GM21723 (cell line): ENCODE measurements at regions not wholly inside any gene's neighbourhood (a gene's known extent, or its start where the extent isn't known, plus 50 kb on each side); places are given as distances from the start of the nearest gene placed in this dataset.
"Not testable (repeated sequence)": the region's sequence is repeated elsewhere in the genome, so short reads cannot be mapped to it uniquely, and the experiment has no call there.

ENCODE experiments used
- ATAC-seq: cut with Tn5 transposase; IDR thresholded peaks from one replicate; pipeline ENCODE4 v1.9.1; 2021; ENCODE audit warnings: mild to moderate bottlenecking, moderate library complexity; ENCODE audit not compliant: unreplicated experiment

DNA sequence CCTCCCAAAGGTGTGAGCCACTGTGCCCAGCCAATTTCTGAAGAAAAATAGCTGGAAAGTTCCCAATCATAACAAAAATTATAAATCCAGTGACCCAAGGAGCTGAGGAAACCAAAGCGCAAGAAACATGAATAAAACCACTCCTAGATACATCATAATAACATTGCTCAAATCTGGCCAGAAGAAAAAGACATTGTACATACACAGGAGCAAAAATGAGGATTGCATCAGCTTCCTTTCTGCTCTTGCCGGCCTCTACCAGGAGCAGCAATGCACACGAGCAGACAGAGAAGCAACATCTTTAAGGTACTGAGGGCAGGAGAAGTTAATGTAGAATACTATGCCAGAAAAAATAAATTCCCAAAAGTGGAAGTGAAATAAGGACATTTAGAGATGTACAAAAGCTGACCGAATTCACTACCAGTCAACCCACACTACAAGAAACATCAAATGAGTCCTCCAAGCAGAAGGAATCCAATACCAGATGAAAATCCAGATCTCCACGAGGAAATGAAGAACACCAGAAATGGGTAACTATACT lies 127.0 kb upstream of the NBPF11 start:
- ATAC-seq, result not testable (repeated sequence)

DNA sequence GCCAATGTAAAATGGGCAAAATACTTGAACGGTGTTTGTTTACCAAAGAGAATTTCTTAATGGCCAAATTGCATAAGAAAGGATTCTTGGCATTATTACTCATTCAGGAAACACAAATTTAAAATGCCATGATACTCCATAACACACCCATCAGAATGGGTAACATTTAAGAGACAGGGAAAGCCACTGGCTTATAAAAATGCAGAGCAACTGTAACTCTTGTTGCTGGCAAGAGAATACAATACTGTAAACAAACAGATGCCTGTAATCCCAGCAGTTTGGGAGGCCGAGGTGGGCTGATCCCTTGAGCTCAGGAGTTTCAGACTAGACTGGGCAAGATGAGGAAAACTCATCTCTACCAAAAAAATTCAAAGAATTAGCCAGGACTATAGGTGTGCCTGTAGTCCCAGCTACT lies 125.8 kb upstream of the NBPF11 start:
- not testable (repeated sequence) for ATAC-seq

DNA sequence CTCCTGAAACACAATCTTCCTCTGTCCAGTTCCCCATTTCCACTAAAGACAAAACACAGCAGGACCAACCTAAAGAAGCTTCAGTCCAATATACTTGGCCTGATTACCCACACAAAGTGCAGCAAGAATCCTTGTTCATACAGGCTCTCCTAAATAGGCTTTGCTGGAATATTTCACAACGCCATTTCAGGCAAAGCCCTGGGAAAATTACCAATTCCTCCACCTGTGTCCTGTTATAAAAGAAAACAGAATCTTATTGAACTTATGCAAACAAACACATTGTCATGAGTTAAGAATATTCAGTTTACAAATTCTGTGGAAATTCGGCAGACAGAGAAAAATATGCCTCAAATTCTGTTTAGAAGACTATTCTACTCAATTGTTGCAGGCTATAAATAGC lies 115.0 kb upstream of the NBPF11 start:
- ATAC-seq, result not testable (repeated sequence)

DNA sequence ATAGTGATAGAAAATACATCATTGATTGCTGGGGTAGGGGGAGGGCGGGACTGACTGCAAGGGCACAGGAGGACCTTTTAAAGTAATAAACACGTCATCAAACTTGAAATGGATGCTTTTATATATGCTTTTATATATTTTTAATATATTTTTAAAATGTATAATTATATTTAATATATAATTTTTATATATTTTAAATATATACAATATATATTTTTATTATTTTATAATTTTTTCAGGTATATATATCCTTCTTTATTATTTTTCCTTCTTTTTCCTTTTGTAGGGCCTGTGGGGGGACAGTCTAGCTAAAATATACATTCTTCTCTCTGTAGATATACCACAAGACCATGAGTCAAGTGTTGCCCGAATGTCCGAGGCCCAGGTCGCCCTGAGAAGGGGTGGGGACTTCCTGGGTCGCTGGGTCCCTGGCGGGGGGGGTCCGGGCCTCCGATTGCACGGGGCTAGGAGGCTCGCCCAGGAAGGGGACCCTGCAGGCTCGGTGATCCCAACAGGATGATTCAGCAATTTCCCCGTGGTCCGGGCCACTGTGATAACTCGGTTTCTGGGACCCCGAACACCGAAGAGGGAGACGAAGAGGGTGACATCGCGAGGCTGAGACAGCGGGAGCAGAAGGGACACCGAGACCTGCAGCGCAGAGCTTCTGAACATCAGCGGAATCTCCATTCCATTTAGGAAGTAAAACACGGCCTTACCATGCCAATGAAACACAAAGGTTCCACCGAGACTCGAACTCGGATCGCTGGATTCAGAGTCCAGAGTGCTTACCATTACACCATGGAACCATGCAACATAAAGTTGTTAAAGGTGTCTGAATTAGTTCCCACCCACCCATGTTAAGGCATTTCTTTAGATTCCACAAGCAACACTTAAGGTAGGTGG lies 112.5 kb upstream of the NBPF11 start:
- no peak for ATAC-seq

DNA sequence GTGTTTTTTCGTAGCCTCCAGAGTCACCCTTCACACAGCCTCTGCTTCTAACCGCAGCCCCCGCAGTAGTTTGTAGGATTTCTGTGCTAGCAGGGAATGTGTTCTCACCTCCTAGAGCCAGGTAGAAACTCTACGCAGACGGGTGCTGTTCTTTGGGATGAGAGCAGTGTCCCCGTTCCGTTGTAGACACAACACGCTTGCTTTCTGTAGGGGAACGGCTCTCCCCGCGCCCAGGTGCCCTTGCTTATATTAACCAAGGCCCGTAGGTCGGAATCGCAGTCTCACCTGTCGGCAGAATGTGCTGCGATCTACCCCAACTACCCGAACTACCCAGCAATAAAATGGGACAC lies 111.8 kb upstream of the NBPF11 start:
- ATAC-seq, result no peak

DNA sequence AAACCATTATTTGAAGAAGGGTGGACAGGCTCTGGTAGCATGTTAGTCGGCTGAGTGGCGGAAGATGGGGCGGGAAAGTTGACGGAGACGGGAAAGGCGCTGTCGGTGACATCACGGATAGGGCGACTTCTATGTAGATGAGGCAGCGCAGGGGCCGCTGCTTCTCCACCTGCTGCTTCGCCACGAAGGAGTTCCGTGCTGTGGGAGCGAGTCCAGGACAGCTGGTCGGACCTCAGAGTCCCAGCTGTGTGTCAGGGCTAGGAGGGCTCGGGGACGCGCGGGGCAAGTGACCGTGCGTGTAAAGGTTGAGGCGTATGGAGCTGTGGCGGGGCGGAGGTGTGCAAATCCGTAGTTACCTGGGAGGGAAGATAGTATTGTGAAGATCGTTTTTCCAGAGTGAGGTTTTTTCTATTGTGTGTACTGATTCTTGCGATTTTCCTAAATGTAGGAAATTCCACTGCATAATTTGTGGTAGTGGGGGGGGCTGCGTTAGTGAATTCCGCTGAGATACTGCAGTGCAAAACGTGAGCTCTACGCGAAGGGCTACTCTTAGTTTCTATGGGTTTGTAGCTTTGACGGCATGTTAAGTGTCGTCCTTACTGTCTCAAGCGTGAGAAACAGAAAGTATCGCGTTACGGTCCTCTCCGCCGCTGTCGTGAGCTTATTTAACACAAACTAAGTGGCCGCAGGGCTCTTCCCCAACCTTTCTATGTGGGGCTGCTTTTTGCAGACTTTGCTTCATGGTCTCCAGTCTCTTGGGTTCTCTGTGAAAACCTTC lies 111.2 kb upstream of the NBPF11 start:
- ATAC-seq, result peak; percentile 74

DNA sequence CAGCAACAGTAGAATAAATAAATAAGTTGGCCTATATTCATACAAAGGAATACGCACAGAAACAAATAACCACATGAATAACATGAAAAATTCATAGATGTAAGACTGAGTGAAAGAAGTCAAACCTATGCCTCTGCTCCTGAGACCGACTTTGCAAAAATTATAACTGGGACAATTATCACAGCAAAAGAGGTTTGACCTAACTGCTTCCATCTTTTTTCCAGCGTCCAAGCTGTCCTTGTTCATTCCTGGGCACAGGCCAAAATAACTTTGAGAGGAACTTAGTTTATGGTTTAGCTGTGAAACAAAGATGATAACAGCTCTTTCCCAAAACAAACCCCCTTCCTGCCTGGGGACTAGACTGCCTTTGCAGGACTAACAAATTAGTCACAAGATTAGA lies 109.6 kb upstream of the NBPF11 start:
- not testable (repeated sequence) for ATAC-seq

DNA sequence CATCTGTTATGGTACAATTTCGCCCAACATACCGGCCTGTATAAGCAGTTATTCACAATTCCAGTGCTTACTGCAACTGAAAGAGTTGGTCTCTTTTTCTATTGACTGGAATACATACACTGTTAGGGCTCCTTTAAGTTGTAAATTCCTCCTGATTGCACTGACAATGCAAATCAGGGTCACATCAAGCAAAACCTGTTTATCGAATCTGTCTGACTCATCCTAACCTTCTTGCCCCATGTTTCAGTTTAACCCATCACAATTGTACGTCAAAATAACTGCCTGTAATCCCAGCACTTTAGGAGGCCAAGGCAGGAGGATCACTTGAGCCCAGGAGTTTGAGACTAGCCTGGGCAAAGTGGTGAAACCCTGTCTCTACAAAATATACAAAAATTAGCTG lies 105.8 kb upstream of the NBPF11 start:
- ATAC-seq, result not testable (repeated sequence)

DNA sequence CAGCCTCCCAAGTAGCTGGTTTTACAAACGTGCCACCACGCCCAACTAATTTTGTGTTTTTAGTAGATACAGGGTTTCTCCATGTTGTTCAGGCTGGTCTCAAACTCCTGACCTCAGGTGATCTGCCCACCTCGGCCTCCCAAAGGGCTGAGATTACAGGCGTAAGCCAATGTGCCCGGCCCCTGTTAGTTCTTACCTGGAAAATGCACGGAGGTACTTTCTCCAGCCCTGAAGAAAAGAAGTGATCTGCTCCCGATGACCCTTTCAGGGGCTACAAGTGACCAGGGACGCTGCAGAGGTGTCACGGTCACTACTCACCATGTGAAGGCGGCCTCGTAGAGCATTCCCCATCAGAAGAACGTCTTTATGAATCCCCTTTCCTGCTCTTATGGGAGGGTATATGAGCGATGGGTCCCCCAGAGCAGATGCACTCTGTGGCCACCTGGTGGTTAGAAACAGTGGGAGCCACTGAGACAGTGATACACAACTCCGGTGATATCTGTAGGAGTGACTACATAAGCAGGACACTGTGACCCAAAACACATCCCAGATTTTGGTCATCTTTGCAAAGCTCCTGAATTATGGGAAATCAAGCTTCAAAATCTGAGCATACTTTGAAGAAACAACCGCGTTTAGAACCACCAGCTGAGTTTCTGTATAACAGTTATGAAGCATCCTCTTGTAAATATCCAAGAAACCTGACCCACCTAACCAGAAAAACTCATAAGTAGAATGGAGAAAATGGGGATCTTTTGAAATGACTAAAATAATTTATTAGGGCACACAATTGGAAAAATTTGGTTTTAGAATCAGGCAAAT lies 102.7 kb upstream of the NBPF11 start:
- not testable (repeated sequence) for ATAC-seq

DNA sequence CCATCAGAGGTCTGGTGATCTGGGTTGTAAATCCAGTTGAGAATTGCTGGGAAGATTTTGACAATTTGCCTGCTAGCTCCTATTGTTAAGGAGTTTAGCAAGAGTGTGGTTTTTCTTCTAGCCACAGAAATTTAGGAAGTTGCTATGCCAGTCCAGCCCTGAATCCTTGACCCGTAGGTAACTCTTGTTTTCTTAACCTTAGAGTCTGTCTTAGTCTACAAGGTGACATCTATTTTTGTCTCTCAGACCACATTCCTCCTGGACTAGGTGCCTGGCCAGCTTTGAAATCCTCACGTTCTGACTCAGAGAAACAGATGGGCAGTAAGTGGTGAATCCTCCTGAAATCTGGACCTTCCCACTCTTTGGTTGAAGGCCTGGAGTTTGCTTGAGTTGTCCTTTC lies 101.7 kb upstream of the NBPF11 start:
- not testable (repeated sequence) for ATAC-seq

DNA sequence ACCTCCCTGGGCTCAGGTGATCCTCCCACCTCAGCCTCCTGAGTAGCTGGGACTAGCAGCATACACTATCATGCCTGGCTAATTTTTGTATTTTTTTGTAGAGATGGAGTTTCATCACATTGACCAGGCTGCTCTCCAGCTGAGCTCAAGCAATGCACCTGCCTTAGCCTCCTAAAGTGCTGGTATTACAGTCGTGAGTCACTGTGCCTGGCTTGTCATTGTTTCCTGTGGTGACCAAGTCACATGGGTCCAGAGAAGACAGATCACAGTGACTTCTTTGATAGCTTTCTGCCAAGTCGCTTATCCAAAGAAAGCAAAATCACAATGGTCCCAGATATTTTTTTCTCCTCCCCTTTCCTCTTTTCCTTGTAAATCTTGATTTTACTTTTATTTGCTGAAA lies 96.7 kb upstream of the NBPF11 start:
- not testable (repeated sequence) for ATAC-seq

DNA sequence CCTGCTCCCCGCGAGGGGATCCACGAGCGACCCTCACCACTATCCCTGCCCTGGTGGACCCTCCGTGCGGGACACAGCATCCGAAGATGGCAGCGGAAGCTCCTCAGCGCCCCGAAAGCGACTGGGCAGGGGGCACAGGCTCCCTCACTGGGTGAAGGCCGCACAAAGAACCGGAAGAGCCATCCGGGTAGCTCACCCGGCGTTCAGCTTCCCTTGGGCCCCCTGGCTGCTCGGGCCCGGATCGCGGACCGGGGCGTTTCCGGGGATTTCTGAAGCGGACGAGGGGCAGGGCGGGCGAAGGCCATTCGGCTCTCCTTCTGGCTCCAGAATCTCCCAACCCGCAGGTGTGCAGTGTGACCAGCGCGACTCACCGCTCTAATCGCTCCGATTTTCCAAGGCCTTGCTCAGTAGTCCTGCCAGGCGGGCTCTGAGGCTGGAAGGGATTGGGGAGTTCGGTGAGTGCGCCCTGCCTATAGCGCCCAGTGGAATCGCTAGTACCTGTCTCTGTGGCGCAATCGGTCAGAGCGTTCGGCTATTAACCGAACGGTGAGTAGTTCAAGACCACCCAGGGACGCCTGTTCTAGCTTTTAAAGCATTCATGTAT lies 94.3 kb upstream of the NBPF11 start:
- not testable (repeated sequence) for ATAC-seq

DNA sequence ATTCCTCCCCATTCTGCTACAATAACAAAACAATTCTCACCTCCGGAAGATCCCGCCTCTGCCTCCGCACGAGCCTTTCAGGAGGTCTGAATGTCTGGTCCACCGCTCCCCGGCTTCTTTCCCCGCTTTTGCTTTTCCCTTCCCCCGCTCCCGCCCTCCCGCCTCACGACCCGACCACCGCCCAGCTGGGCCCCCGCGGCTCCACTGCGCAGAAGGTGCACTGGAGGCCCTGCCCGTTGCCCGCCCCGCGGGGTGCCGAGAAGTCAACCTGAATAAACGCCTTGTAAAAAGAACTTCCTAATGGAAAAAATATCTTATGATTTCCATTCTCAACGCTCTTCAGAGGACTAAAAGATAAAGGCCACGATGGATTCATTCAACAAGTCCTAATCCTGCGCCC lies 93.8 kb upstream of the NBPF11 start:
- ATAC-seq, result not testable (repeated sequence)

DNA sequence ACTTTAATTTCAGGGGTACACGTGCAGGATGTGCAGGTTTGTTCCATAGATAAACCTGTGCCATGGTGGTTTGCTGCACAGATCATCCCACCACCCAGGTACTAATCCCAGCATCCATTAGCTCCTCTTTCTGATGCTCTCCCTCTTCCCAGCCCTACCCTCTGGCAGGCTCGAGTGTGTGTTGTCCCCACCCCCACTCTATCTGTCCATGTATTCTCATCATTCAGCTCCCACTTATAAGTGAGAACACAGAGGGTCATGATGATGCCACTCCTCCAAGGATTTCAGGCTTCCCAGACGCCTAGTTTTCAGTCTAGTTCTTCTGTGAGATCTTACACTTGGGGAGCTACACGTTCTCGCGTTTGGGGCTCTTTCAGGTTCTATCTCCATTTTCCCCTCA lies 93.4 kb upstream of the NBPF11 start:
- not testable (repeated sequence) for ATAC-seq

DNA sequence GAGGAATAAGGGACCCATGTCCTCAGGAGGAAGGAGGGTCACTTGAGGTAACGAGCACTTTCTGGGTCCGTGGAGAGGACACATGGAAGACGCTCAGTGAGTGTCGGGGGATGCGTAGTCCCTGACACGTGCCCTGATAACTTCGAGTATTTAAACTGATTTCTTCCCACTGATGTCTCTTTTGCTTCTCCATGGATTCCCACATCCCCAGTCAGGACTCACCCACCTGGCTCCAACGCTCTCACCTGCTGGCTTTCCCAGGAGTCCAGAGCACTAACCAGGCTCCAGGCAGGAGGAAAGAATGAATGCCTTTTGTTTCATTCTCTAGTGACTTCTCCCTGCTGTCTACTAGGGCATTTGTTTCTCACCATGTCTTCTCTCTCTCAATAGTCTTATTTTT lies 81.2 kb upstream of the NBPF11 start:
- not testable (repeated sequence) for ATAC-seq

DNA sequence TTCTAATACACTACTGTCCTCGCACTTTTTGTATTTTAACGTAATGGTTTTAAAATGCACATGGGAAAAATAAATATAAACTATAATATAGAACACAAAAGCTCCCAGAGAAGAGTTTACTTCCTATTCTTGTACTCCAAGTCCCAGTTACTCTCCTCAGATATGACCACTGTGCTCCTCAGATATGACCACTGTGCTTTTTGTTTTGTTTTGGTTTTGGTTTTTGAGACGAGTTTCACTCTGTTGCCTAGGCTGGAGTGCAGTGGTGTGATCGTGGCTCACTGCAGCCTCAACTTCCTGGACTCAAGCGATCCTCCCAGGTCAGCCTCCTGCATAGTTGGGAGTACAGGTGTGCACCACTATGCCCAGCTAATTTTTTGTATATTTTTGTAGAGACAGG lies 76.8 kb upstream of the NBPF11 start:
- ATAC-seq, result not testable (repeated sequence)

DNA sequence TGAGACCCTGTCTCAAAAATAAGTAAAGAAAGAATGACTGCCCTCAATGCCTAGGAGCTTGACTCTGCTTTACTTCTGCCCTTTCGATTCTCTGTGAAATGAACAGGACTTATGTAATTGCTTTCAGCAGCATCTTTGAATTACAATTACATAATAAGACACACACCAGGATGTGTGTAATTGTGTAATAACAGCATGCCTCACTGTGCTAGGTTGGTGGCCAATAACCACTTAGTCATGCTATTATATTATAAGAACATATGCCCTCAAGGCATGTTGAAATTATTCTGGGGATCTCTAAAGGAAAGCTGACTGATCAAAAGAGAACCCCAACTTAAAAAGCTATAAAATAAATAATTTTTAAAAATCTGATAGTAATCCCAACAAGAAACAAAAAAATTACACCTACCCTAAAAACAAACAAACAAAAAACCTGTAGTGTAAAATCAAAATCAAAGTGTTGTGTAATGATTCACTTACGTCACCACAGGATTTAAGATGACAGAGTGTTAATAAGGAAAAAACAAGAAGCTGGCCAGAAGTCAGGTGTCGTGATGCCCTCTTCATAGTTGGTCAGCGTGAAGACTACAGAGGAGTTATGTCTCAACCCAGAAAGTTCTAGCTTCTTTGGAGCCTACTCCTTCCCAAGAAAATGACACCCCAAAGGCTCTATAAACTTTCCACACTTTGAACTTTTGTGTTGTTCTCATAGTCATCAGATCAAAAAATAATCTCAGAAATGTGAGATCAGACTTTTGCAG lies 70.5 kb upstream of the NBPF11 start:
- not testable (repeated sequence) for ATAC-seq

DNA sequence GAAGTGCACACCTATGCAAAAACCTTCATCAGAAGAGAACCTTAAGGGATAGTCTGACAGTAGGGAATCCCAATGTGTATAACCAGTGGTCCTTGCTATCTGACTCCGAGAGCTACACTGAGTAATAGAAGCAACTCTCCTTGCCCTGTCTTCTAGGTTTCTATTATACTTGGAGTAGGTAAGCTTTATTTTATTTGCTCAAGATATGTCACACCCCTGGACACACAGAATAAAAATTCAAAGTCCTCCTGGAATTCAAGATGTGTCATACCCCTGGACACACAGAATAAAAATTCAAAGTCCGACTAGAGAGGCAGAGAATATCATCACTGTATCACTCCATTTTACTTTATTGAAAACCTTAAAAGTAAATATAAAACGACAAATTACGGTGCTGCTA lies 69.5 kb upstream of the NBPF11 start:
- ATAC-seq, result not testable (repeated sequence)

DNA sequence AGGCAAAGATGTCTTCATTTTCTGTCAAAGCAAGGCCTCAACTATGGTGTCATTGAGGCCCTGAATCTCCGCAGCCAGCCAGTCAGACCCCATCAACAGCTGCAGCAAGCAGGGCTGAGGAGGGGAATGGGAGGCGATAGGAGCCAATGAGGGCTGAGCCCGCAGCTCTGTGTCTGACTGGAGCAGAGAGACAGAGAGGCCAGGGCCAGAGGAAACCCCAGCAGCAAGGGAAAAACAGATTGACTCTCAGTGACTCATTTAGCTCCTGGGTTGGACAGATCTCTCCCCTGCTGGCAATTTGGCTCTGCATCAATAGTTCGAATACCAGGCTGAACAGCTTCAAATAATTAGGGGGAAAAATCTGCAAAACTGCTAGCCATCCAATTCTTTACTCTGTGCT lies 67.1 kb upstream of the NBPF11 start:
- ATAC-seq, result not testable (repeated sequence)

DNA sequence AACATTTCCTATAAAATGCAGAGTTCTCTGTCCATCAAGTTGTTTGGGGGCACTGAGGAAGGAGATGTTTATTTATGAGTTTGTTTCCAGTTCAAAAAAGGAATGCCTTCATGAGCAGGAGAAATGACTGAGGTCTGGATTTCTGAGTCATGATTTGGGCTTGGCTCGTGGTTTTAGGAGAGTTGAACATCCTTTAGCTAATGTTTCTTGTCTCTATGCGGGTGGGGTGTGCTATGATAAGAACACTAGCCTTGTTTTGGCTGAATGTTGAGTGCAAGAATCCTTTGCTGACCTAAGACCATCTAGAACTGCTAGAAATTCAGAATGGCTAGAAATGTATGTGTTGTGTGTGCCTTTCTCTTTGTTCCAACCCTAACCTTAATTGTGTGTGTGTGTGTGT lies 59.1 kb upstream of the NBPF11 start:
- not testable (repeated sequence) for ATAC-seq
